Loucy (cell line): ENCODE measurements at regions not wholly inside any gene's neighbourhood (a gene's known extent, or its start where the extent isn't known, plus 50 kb on each side); places are given as distances from the start of the nearest gene placed in this dataset.

Experiments
- CTCF ChIP-seq: fragments of 200-600 bp; sonication (generic); conservative IDR thresholded peaks from 2 replicates; pipeline ENCODE4 v1.5.1; 2014; ENCODE audit warnings: mild to moderate bottlenecking, antibody characterized with exemption, low read length
- EZH2phosphoT487 ChIP-seq: fragments of 200-600 bp; IDR thresholded peaks from 2 replicates; pipeline ENCODE4 v1.6.1; 2018; ENCODE audit warnings: antibody characterized with exemption, mild to moderate bottlenecking, moderate library complexity, borderline replicate concordance

- TF ChIP-seq CTCF (no peak), EZH2phosphoT487 (no peak)
Observed at GRCh38 chr16:65323655-65324237, 201.9 kb upstream of the CDH11 start.
